Esophagus muscularis mucosa (tissue), 4 donors: ENCODE measurements at regions not wholly inside any gene's neighbourhood (a gene's known extent, or its start where the extent isn't known, plus 50 kb on each side); places are given as distances from the start of the nearest gene placed in this dataset.

Experiments
- DNase-seq: peaks from one replicate; pipeline ENCODE4 v3.0.0-alpha.2; 2017; ENCODE audit errors: extremely low spot score
- H3K27ac ChIP-seq, 4 donors: fragments of 200-600 bp; sonication (generic); replicated peaks in 1 of 4; 1 replicate in 3 of 4; 2 replicates in 1 of 4; pipeline ENCODE4 v1.5.1; 2016 to 2019; ENCODE audit warnings: mild to moderate bottlenecking in 1 of 4
- H3K27me3 ChIP-seq, 4 donors: fragments of 200-600 bp; sonication (generic); one replicate each; pipeline versions ENCODE4 v1.5.1 to v1.6.0; 2016 to 2019
- H3K36me3 ChIP-seq, 4 donors: fragments of 200-600 bp; sonication (generic); one replicate each; pipeline ENCODE4 v1.5.1; 2016 to 2019
- H3K4me1 ChIP-seq, 4 donors: fragments of 200-600 bp; sonication (generic); one replicate each; pipeline ENCODE4 v1.5.1; 2016 to 2019
- H3K4me3 ChIP-seq, 4 donors: fragments of 200-600 bp; sonication (generic); 1 replicate in 2 of 4; 2 replicates in 2 of 4; pipeline ENCODE4 v1.5.1; 2016 to 2019; ENCODE audit warnings: mild to moderate bottlenecking in 4 of 4, moderate library complexity in 1 of 4
- H3K9me3 ChIP-seq, 4 donors: fragments of 200-600 bp; sonication (generic); 1 replicate in 3 of 4; 2 replicates in 1 of 4; pipeline ENCODE4 v1.5.1; 2016 to 2019
- CTCF ChIP-seq, 3 experiments: fragments of 200-600 bp in 2 of 3; fragments of 450-650 bp in 1 of 3; sonication (generic) in 2 of 3; IDR thresholded peaks; one replicate each; pipeline ENCODE4 v1.5.1; 2017 to 2019; ENCODE audit warnings: antibody characterized with exemption in 3 of 3, mild to moderate bottlenecking in 2 of 3, moderate library complexity in 1 of 3
- EP300 ChIP-seq: sonication (generic); formaldehyde crosslinking; IDR thresholded peaks from one replicate; pipeline ENCODE4 v1.6.1; 2017; ENCODE audit warnings: antibody characterized with exemption
- POLR2A ChIP-seq: fragments of 450-650 bp; IDR thresholded peaks from one replicate; pipeline ENCODE4 v1.6.1; 2017; ENCODE audit warnings: antibody characterized with exemption, moderate library complexity, mild to moderate bottlenecking, low read depth
- POLR2AphosphoS5 ChIP-seq, 2 donors: sonication (generic); formaldehyde crosslinking; IDR thresholded peaks; one replicate each; pipeline ENCODE4 v1.6.1; 2017; ENCODE audit warnings: antibody characterized with exemption in 2 of 2
- WGBS: methylation state at CpG from one replicate; pipeline ENCODE4 v1.1.5; 2018; 5-methylcytosine and 5-hydroxymethylcytosine counted together
- intact Hi-C: fragments of 100-400 bp; cut with DNase I; formaldehyde crosslinking; loops from one replicate; pipeline ENCODE4 v1.15.1; 2023

GRCh38 chr9:2495221-2496005 is 126.2 kb upstream of the VLDLR start:
- Histone ChIP-seq H3K27me3 (no peaks in the 10 kb centered on the region), H3K36me3 (no peaks in the 10 kb centered on the region), H3K27ac (peak overlapping the region; percentile 26 to 60 (median 54)), H3K4me3 (no peak overlapping the region), H3K9me3 (no peaks in the 10 kb centered on the region), H3K4me1 (peaks cover 34 to 62% (median 59%) of the 10 kb centered on the region in 4 donors)
- intact Hi-C loops = loop anchor here (2.0 to 10.0 kb wide), 4 partner anchors 62 to 371 kb away; no protein-coding TSS in a partner anchor
- DNase-seq = no peak
- TF ChIP-seq CTCF (IDR thresholded peaks at IDR 0.05) (no peak), EP300 (no peak), POLR2A (no peak), POLR2AphosphoS5 (IDR thresholded peaks at IDR 0.05) (no peak)
- WGBS = 93% methylated on average over 3 of the region's 3 CpGs

GRCh38 chr9:2496169-2496568 is 125.4 kb upstream of the VLDLR start:
- H3K27me3 ChIP-seq = no peaks in the 10 kb centered on the region
- peaks cover 34 to 62% (median 61%) of the 10 kb centered on the region in 4 donors for H3K4me1 ChIP-seq
- no peak for DNase-seq
- intact Hi-C loops = loop anchor here (5.0 to 10.0 kb wide), 3 partner anchors 61 to 371 kb away; no protein-coding TSS in a partner anchor
- TF ChIP-seq POLR2AphosphoS5 (IDR thresholded peaks at IDR 0.05) (no peak), POLR2A (no peak), CTCF (IDR thresholded peaks at IDR 0.05) (no peak), EP300 (no peak)
- no peak overlapping the region for H3K4me3 ChIP-seq
- H3K27ac ChIP-seq = peak overlapping the region; percentile 26 to 60 (median 38)
- H3K9me3 ChIP-seq = no peaks in the 10 kb centered on the region
- WGBS = 71% methylated on average over 5 of the region's 5 CpGs
- no peaks in the 10 kb centered on the region for H3K36me3 ChIP-seq

- H3K27me3 ChIP-seq = no peaks in the 10 kb centered on the region
- H3K4me1 ChIP-seq = peaks cover 34 to 62% (median 61%) of the 10 kb centered on the region in 4 donors
- no peaks in the 10 kb centered on the region for H3K36me3 ChIP-seq
- TF ChIP-seq EP300 (no peak), POLR2AphosphoS5 (IDR thresholded peaks at IDR 0.05) (peak in 1 of 2 donors; percentile 15), CTCF (IDR thresholded peaks at IDR 0.05) (no peak)
- DNase-seq = no peak
- intact Hi-C loops = loop anchor here (5.0 to 10.0 kb wide), 3 partner anchors 60 to 372 kb away; no protein-coding TSS in a partner anchor
- H3K9me3 ChIP-seq = no peaks in the 10 kb centered on the region
- no peak overlapping the region for H3K4me3 ChIP-seq
- peak overlapping the region in 3 of 4 donors; percentile 37 to 60 (median 50) for H3K27ac ChIP-seq
These were observed 124.7 kb upstream of the VLDLR start for GRCh38 chr9:2496934-2497333.

GRCh38 chr9:2497666-2498400 is 123.8 kb upstream of the VLDLR start:
- H3K4me1 ChIP-seq = peaks cover 34 to 59% (median 58%) of the 10 kb centered on the region in 4 donors

More at GRCh38 chr9:2497666-2498400, 123.8 kb upstream of the VLDLR start:
- 56% methylated on average over 5 of the region's 5 CpGs for WGBS
- H3K9me3 ChIP-seq = no peaks in the 10 kb centered on the region
- DNase-seq = no peak
- no peaks in the 10 kb centered on the region for H3K36me3 ChIP-seq
- no peak overlapping the region for H3K4me3 ChIP-seq
- no peak for TF ChIP-seq POLR2AphosphoS5 (IDR thresholded peaks at IDR 0.05)
- no peak for TF ChIP-seq POLR2A
- TF ChIP-seq CTCF (IDR thresholded peaks at IDR 0.05) = no peak
- TF ChIP-seq EP300 = no peak
- peak overlapping the region; percentile 1 to 60 (median 41) for H3K27ac ChIP-seq
- H3K27me3 ChIP-seq = no peaks in the 10 kb centered on the region
- intact Hi-C loops = loop anchor here (5.0 to 10.0 kb wide), 3 partner anchors 59 to 373 kb away; no protein-coding TSS in a partner anchor
